ENCODE measurements at regions not wholly inside any gene's neighbourhood (a gene's known extent, or its start where the extent isn't known, plus 50 kb on each side); places are given as distances from the start of the nearest gene placed in this dataset.

GRCh38 chr14:35961697-35962274, 135.6 kb downstream of the BRMS1L start:
- H3K4me3 ChIP-seq: no peak overlapping the region
- intact Hi-C loops (cut with DNase I; ENCODE audit: low total_unique reads): no loop called here
- H3K27ac ChIP-seq: no peak overlapping the region
- H3K4me1 ChIP-seq: no peaks in the 10 kb centered on the region
- no peaks in the 10 kb centered on the region for H3K9me3 ChIP-seq
- 74 to 83% methylated on average over 3 of the region's 3 CpGs for WGBS, 2 donors
- DNase-seq: no peak
- H3K27me3 ChIP-seq: no peaks in the 10 kb centered on the region
- no peaks in the 10 kb centered on the region for H3K36me3 ChIP-seq (ENCODE audit: low read depth, missing control alignments)
- TF ChIP-seq CTCF (IDR thresholded peaks at IDR 0.05) (no peak), POLR2A (IDR thresholded peaks at IDR 0.05) (no peak)

- Histone ChIP-seq H3K4me1 (no peaks in the 10 kb centered on the region), H3K9me3 (no peaks in the 10 kb centered on the region), H3K27ac (no peak overlapping the region), H3K36me3 (ENCODE audit: low read depth, missing control alignments) (no peaks in the 10 kb centered on the region), H3K4me3 (no peak overlapping the region), H3K27me3 (no peaks in the 10 kb centered on the region)
- TF ChIP-seq POLR2A (IDR thresholded peaks at IDR 0.05): no peak
- TF ChIP-seq CTCF (IDR thresholded peaks at IDR 0.05): no peak
- DNase-seq: no peak
- intact Hi-C loops (cut with DNase I; ENCODE audit: low total_unique reads): no loop called here
Observed at GRCh38 chr14:35959835-35960234, 133.7 kb downstream of the BRMS1L start.

DNA sequence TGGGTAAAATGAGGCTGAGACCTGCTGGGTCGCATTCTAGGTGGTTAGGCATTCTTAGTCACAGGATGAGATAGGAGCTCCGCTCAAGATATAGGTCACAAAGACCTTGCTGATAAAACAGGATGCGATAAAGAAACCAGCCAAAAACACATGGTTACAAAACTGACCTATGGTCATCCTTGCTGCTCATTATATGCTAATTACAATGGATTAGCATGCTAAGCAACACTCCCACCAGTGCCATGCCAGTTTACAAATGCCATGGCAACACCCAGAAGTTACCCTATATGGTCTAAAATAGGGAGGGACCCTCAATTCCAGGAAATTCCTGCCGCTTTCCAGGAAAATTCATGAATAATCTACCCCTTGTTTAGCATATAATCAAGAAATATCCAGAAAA, 132.4 kb downstream of the BRMS1L start:
- TF ChIP-seq CTCF (IDR thresholded peaks at IDR 0.05): no peak
- TF ChIP-seq POLR2A (IDR thresholded peaks at IDR 0.05): no peak
- Histone ChIP-seq H3K4me3 (no peak overlapping the region), H3K36me3 (ENCODE audit: low read depth, missing control alignments) (no peaks in the 10 kb centered on the region), H3K27me3 (no peaks in the 10 kb centered on the region), H3K4me1 (no peaks in the 10 kb centered on the region), H3K27ac (no peak overlapping the region), H3K9me3 (no peaks in the 10 kb centered on the region)
- DNase-seq: no peak
- 62 to 71% methylated on average over 4 of the region's 4 CpGs for WGBS, 2 donors
- intact Hi-C loops (cut with DNase I; ENCODE audit: low total_unique reads): no loop called here

DNA sequence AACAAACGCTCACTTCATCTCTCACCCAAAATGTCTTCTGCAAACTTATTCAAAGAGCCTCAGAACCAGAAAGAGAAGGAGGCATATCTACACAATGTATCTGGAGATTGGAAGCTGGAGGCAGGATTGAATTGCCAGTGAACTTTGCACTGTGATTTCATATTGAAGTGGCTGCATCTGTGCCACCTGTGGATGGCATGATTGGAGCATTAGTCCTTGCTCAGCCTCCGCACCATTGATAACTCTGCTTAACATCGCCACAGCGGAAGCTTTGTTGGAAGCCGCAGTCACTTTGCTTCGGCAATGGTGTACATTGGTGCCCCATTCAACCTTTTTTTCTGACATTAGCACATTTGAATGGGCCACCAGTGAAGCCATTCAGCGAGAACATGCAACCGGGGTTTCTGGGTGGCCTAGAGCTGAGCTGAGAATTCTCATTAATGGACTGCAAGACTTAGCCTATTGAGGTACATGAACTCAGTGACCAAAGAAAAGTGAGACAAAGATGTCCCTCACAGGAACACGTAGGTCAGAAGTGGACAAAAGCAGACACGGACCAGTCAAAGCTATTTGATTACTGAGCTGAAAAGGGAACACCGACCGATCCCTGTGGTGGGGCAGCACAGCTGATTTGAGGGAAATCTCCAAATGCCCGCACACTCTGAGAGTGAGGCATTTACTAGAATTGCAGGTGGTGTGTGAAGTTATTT, 130.4 kb downstream of the BRMS1L start:
- H3K36me3 ChIP-seq (ENCODE audit: low read depth, missing control alignments): no peaks in the 10 kb centered on the region
- no peak for DNase-seq
- intact Hi-C loops (cut with DNase I; ENCODE audit: low total_unique reads): no loop called here
- H3K27ac ChIP-seq: no peak overlapping the region
- no peaks in the 10 kb centered on the region for H3K27me3 ChIP-seq
- TF ChIP-seq CTCF (IDR thresholded peaks at IDR 0.05) (no peak), POLR2A (IDR thresholded peaks at IDR 0.05) (no peak)
- H3K9me3 ChIP-seq: no peaks in the 10 kb centered on the region
- H3K4me1 ChIP-seq: no peaks in the 10 kb centered on the region
- H3K4me3 ChIP-seq: no peak overlapping the region
- WGBS, 2 donors: 84 to 91% methylated on average over 13 of the region's 13 CpGs

DNA sequence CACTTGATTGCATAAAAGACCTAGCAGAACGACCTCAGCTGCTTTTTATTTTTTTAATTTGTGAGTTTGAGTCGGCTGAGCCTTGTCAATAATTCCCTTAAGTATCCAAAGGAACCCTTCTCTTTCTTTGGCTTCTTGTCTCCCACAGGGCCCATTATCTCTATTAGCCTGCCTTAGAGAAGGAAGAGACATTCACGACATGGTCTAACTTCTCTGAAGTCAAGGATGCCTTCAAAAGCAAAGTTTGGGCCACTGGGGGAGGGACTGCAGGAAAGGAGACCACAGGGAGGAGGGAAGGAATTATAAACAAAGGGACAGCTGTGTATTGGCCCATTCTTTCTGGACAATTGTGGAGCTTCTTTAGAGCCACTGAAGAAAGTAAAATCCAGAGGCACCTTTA, 126.4 kb downstream of the BRMS1L start:
- TF ChIP-seq POLR2A (IDR thresholded peaks at IDR 0.05): no peak
- intact Hi-C loops (cut with DNase I; ENCODE audit: low total_unique reads): no loop called here
- Histone ChIP-seq H3K36me3 (ENCODE audit: low read depth, missing control alignments) (no peaks in the 10 kb centered on the region), H3K27me3 (no peaks in the 10 kb centered on the region), H3K27ac (no peak overlapping the region), H3K4me1 (no peaks in the 10 kb centered on the region), H3K4me3 (no peak overlapping the region), H3K9me3 (no peaks in the 10 kb centered on the region)
- DNase-seq: no peak
- WGBS, 2 donors: 51 to 64% methylated on average over 3 of the region's 3 CpGs
